Stimulated activated CD4-positive, alpha-beta T cell treated with anti-CD3 and anti-CD28 coated beads, Interleukin-4, amount 100 ng/mL, for 4 hours (primary cell): ENCODE measurements at regions not wholly inside any gene's neighbourhood (a gene's known extent, or its start where the extent isn't known, plus 50 kb on each side); places are given as distances from the start of the nearest gene placed in this dataset.

Source experiments
- DNase-seq, 2 experiments: peaks; one replicate each; pipeline ENCODE4 v3.0.0-alpha.2; 2020

DNA sequence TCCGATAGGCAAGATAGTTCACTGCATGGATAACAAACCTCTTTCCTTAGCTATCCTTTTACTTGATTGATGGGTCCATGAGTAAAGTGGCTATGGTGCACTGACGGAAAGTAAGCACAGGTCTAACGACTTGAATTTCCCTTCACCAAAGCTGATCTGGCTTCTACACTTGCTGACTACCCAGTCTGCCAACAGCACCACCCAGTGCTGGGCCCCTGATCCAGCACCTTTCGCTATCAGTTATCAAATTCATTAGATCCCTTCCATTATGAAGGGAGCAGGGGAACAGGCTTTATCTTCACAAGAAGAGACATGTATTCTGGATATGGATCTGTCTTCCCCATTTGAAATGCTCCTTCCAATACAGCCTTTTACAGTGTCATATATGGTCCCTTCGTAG is 855.9 kb downstream of the GRID1 start:
- DNase-seq: no peak

DNA sequence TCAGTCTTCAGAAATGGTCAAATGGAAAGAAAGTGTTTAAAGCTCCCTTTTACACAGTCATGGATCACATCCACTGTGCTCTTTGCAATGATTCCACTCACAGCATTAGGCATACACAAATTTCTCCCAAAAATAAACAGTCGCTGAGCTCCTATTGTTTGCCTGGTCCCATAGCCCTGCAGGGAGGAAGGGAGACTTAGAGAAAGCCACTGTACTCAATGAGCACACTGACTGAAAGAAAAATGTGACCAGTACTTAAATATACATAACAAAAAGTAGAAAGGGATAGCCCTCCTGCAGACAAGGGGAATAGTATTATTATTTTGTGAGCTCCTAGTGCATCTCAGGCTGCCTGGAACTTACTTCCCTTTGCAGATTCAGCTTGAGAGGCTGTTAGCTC is 853.2 kb downstream of the GRID1 start:
- no peak for DNase-seq

DNA sequence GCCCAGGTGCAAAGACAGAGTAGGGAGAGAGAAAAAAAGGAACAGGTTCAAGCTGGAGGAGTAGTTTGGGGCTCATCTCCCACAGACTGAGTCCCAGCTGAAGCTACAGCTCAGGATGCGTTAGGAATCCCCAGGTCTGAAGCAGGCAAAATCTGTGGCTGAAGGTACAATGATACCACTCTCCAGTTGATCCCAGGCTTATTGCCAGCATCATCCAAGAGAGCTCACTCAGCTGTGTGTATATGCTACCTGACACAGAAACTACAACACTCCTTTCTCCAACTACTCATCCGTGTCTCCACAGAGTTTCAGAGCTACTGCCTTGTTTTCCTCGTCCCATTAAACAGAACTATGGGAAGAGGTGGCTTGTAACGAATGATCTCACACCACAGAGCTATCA is 851.3 kb downstream of the GRID1 start:
- no peak for DNase-seq

DNA sequence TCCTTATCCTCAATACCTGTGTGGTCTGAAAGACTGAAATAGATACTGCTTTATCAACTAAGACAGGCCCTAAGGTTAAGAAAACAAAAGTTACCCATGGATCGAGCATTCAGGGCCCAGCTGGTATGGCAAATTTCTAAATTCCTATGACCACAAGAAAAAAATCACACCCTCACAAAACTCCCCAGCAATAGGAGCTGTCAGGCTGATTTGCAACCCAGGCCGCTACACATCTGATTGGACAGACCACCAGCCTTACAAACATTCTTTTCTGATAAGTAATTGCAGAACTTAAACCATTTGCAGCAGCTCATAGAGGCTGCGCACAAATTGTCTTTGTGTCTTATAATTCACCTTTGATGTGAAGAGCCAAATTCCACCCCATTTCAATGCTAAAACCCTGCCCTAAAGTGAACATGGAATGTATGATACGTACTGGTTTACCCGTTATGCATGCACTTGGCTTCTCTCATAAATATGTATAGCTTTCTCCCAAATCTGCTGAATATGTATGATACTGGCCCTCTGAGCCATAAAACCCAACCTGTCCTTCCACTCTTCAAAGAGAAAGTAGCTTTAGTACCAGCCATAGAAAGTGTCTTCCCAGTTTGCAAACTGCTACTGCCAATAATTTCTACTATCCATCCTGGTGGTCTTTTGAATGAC is 842.5 kb downstream of the GRID1 start:
- no peak for DNase-seq

DNA sequence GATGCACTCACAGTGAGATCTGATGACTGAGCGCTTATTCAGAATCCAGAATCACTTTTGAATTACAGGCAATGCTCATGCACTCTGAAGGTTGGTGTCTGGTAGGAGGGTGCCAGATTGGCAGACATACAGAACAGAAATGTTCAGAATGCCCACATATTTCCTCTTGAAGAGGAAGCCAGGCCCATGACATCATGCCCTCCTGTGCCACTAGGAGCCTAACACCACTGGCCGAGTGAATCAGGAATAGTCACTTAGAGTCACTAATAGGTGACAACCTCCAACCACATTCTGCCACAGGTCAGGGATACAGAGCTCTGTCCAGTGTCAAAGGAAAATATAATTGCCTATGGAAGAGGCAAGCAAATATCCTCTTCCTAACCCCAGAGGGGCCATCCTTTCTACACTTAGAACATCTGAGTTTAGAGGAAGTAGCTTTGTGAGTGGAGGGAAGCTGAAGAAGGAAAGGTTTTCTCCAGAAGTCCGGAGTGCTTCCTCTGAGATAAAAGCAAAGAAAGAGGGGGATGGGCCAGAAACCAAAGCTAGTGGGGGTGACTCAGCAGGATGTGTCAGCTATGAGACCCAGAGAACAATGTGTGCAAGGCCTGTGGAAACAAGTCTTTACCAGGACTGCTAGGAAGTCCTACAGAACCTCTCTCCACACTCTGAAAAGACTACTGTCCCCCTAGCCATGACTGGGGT is 838.8 kb downstream of the GRID1 start:
- no peak for DNase-seq

DNA sequence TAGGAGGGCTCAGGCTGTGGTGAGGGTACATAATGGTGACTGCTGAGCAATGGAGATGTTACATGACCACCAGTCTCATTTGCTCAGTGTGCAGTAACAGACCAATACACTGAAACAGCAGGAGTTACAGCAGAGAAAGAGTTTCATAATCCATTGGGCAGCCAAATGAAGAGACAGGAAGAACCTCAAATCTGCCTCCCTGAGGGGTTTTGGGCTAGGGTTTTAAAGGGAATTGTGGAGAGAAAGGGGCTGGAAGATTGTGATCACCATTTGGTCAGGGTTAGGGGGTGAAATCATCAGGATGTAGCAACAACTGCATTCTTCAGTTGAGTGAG is 838.3 kb downstream of the GRID1 start:
- no peak for DNase-seq

DNA sequence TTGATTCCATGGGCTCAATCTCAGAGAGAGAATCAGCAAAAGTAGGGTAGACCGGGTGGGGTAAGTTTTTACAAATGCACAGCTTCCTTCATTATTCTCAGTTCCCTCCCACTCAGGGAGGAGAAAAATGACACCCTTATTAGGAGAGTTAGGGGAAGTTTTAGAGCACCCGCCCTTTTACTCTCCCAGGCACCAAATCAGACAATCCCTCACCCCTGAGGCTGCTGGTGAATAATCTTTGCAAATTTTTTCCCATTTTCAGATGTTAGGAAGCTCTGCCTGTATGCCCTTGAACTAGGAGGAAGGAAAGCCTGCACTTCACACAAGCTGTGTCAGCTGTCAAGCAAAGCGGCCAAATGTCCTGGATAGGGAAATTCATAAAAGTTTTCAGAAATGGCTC is 834.9 kb downstream of the GRID1 start:
- no peak for DNase-seq

DNA sequence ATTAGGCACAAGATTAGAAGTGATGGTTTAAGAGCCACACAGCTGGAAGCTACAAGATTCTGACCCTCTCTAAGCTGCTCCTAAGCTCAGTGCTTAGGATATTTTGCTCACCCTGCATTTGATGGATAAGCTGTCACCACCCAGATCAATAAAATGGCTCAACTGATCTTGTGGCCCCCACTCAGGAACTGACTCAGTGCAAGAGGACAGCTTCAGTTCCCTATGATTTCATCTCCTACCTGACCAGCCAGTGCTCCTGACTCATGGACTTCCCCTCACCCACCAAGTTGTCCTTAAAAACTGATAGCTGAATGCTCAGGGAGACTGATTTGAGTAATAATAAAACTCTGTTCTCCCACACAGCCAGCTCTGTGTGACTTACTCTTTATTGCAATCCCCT is 833.8 kb downstream of the GRID1 start:
- DNase-seq: no peak

DNA sequence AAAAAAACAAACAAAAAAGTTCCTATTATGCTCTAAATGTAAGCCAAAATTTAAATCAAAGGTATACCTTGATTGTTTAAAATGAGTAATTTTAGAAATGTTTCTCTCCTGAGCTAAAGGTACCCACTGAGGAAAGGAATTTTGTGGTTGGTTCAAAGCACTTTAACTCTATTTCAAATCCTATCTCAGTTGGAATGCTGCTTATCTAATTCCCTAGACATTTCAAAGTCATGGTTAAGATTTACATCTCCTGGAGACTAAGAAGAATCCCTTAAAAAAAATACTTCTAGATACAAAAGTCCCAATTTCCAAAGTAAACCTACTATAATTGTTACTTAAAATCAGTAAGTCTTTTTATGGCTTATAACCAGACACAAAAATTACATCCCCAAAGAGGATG is 830.7 kb downstream of the GRID1 start:
- no peak for DNase-seq

DNA sequence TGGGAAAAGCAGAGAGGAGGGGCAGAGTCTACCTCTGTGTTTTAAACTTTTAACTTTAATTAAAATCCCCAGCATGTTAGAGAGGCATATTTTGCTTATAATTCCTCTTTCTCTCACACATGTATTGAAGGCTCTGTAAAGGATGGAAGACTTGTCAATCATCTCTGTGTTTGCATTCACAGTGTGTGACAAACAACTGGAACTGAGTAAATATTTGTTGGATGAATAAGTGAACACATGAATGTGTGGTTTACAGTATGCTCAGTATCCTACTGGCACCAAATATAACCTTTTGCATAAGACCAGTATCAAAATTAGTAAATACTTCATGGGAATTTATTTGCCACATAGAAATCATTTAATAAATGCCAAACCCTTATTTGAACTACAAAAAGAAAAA is 829.0 kb downstream of the GRID1 start:
- no peak for DNase-seq

DNA sequence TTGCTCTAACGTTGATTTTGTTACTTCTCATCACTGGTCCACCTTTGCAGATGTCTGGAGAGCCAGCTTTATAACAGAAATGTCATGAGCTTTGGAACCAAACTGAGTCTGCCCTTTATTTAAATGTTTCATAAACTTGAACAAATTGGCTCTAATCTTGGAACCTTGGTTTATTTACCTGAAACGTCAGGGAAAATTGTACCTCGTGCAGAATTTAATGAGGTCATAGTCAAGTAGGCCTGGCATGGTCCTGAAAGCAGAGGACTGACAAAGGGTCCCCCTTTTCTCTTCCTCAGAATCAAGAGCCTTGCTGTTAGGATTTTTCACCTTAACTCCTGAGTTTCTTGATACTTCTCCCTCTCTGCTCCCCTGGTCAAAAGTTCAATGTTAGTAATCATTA is 828.0 kb downstream of the GRID1 start:
- no peak for DNase-seq

DNA sequence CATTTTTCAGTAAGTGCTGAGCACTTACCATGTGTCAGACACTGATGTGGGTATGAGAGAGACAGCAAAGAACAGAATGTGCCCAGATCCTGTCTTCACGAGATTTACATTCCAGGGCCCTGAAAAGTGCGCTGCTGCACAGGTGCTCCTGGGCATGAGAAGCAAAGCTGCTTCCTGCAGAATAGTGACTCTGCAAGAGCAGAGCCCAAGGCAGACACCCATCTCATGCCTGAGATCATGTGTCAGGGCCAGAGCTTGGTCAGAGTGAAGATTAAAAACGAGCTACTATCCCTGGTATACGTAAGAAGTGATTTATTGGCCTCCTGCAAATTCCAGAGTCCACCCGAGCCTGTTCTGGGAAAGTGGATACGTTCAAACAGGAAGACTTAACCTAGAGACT is 824.4 kb downstream of the GRID1 start:
- DNase-seq: no peak

DNA sequence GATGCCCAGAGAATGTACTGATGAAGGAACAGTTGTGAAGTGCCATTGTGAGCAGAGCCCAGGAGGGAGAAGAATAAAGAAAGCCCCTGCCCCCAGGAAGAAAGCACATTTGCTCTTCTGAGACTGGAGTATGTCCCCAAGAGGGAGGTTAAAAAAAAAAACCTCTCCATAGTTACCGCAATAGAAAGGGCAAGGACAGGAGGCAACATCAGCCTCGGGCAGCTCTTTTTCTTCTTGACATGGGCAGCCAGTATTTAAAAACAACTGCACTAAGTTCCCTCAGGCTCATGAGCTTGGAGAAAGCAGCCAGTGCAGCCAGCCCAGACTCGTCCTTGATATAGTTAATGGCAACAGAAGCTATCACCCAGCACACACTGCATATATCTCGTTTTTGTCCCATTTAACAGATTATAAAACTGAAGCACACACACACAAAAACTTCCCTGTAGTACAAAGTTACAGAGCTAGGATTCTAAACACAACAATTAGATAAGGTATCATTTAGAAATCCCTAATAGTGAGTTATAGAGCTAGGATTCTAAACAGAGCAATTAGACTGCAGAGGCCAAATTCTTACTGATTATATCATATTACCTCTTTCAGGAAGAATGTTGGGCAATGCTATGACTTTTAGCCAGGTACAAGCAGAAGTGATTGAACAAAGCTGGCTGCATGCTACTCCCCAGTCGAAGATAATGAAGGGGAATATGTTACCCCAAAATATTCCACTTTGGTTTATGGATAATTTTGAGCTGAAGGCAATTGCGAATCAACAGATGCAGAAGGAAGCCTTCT is 823.5 kb downstream of the GRID1 start:
- DNase-seq: no peak

DNA sequence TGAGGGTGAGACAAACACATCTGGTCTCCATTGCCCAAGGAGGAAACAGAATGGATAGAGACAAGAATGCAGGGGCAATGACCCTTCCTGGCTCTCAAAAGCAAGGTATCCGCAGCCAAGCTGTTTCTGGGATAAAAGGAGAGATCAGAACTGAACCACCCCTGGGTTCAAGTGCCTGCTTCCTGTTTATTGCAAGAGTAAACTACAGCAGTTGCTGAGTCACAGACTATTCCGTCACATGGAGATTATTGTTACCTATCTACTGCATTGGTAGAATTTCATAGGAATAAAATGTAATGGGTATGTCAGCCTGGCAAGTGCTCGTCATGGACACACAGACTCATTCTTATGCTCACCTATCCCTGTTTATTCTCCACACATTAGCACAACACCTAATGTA is 821.6 kb downstream of the GRID1 start:
- no peak for DNase-seq

DNA sequence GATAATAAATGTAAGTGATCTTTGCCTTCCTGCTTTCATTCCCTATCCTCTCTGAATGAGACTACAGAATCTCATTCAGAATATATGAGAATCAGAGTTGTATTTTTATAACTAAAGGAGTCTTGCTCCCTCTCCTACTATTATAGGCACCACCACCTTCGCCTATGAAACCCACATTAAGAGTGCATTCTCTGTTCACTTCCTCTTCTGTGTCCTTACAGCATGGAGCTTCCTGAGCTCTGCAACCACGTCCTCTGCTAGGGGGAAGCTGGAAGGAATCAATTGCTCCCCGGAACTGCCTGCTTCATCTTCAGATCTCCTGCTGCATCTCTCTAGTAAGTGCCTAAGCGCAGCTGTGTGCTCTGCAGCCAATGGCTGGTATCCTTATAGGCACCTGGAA is 820.7 kb downstream of the GRID1 start:
- no peak for DNase-seq

DNA sequence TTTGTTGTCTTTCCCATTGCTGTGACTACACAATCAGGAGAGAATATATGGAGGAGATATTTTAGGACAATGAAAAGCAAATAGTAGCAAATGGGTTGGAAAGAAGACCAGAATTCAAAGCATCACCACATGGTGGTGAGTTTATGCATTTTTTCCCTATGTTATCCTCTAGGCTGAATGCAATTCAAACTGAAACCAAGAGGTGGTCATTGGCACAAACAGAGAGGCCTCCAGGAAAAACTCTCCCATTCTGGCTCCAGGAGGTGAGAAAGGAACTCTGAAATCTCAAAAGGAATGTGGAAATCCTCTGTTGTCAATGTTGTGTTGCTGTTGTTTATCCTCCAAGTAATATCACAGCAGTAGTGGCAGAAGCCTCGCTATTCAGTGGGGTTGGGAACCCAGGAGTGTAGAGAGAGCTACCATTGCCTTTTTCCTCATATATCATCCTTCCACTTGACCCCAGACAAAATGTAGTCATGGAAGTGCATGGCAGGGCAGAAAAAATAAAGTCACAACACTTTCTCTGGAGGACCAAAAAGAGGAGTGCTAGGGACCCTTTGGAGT is 819.1 kb downstream of the GRID1 start:
- no peak for DNase-seq

DNA sequence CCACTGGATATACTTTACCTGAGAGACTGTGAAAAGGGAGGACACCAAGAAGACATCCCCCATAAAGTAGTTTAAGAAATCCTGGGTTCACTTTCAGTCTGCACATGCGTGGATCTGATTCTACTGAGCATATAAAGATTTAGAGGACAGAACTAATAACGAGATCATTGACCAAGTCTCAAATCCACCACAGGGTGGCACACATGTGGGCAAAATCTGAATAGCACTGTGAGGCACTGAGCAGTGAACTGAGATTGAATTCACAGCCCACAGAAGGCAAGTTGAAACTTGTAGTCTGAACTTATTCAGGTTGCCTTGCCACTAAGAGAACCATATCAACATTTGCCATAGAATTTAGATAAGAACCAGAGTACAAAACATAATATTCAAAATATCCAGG is 818.6 kb downstream of the GRID1 start:
- DNase-seq: peak in 1 of 2 experiments; percentile 7
